NCI-H460 (cell line): ENCODE measurements at regions not wholly inside any gene's neighbourhood (a gene's known extent, or its start where the extent isn't known, plus 50 kb on each side); places are given as distances from the start of the nearest gene placed in this dataset.
"Not testable (repeated sequence)": the region's sequence is repeated elsewhere in the genome, so short reads cannot be mapped to it uniquely, and the experiment has no call there.

ENCODE experiments used
- DNase-seq: peaks from one replicate; pipeline ENCODE4 v3.0.0-alpha.2; 2016; ENCODE audit warnings: low read depth; ENCODE audit errors: extremely low read depth

DNA sequence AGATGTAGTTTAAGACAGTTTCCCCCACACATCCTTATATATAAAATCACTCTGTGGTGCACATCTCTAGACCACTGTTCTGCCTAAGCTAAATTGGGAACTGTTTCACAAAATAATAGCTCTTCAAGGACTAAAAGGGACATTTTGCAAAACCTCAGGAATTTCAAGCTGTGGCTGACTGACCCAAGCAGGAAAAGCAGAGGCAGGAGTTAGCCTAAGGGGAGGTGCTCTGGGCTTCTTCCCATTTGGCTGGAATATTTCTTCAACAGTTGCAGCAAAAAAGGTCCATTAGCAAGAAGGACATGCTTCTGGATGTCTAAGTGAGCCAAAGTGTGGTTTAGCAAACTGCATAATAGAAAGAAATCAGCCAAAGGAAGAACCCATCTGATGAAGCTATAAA lies 551.2 kb upstream of the ANKRD30A start:
- DNase-seq: no peak

DNA sequence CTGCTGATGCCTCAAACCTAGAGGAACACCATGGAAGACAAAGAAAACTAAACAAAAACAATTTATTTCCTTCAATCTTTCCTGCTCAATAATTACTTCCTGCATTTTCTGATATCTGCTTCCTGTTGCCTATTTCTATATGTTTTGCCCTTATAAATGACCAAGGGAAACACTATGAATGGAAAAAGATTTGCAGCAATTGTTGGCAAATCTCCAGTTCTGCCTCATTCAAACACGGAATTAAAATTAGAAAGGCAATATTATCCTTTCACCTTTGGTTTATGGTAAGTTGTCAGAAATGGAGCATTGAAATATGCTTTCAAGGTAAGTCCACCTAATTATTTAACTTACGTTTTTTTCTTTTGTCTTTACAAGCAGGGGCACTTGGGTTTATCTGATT lies 552.2 kb upstream of the ANKRD30A start:
- no peak for DNase-seq

DNA sequence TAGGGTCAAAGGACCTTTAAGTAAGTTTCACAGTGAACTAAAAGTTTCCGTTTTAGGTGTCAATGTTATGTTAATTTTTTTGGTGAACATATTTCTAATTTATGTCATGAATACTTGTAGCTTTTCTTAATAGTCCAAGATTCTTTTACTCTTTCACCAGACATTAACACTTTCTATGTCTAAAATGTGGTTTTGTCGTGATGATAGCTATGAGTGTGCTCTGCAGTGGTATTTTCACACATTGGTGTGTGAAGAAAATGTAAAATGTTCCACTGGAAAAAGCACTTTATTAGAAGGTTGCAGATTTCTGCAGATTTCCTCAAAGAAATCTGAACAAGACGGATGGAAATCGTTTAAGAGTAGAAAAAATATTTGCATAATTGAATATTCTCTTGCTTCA lies 561.0 kb upstream of the ANKRD30A start:
- no peak for DNase-seq

DNA sequence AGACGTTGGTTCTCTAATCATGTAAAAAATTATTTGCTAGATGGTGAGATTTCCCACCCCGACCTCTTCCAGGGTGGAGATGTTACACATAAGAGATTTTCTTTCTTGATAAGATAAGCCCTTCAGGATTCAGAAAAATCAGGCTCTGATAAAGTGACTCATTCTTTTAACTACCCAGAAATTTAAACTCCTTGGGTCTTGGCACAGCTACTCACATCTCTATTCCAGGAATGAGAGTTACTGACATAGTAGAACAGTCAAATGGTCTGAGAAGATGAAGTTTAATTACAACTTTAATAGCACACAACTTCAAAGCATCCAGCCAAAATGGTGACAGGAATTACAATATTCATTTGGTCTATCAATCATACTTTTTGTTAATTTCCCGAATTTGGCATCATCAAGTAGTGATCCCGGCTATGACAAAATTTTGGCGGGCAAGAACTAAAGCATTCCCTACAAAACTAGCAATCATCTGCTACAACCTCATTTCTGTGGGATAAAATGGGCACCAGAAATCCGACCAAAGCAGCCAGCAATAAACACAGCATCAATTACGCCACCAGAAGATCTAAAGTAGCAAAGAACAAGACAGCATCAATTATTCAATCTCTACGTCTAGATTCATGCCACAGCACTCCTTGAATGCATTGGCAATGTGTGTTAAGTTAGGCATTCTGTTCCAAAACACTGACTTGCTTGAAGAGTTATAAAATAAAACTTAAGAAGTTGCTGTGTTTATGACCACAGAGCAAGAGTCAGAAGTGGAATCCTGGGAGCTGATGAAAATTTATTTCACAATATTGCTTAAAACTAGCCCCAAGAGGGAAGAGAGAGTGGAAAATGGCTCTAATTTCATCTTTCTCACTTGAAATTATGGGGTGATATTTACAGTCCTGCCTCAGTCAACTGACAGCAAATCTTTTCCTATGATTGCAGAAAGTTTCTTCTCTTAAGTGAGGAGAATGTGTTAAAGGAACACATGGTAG lies 565.7 kb upstream of the ANKRD30A start:
- DNase-seq: no peak

DNA sequence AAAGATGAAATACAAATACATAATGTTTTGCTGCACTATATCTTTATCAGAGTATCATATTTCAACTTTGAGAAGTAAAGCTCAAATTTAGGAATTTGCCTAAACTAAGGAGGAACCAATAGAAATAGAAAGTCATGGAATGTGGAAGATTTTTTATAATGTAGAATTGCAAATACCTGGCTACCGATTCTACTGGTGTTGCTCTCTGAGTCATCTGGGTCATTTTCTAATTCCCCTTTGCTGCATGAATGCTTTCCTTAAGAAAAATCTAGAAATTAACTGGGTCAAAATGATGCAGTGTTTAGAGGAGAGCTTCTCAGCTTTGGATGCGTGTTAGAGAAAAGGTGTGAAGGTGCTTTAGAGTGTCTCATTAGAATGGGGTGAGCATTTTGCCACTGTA lies 568.9 kb upstream of the ANKRD30A start:
- DNase-seq: no peak

DNA sequence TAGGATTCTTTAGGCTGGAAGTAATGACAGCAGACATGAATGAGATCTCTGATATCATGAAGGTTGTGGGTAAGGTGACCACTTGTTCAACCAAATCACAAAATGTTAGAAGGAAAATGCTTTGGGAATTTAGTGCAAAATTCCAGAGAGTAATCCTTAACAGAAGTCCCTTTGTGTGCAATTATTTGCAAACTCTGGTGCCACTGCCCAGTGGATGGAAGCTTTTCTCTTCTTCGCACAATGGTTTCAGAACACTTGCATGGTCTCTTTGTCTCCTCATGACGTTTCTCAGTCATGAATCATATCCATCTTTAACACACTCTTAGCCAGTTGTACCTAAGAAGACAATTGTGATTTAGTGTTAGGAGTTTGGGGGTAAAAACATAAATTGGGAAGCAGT lies 570.4 kb upstream of the ANKRD30A start:
- peak; percentile 11 for DNase-seq

DNA sequence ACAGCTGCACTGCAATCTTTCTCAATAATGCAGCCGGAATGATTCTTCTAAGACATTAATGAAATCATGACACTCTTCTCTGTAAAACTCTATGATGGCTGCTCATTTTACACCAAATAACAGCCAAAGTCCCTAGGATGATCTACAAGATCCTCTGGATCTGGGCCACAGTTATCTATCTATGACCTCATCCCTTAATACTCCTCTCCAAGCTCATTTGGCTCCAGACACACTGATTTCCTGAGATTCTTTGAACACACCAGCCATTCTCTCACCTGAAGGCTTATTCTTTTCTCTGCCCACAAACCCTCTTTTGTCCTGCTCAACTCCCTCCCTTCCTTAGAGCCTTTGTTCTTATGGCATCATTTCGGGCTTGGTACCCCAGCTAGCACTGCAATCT lies 577.4 kb upstream of the ANKRD30A start:
- DNase-seq: no peak

DNA sequence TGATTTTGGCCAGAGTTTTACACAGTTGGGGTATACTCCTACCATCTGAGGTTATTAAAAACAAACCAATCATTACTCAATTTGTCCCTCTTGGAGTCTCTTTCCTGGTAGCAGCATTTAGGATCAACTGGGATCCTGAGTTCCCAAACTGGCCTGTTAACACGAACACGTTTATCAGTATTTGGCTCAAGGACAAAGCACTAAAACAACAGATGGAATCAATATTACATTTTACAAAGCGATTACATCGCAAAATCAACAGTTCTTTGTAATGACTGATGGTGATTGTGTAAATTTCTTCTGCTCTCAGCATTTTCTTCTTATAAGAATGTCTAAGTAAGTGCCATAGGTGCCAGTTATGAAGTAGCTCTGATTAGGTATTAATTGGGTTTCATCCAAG lies 582.9 kb upstream of the ANKRD30A start:
- DNase-seq: no peak

DNA sequence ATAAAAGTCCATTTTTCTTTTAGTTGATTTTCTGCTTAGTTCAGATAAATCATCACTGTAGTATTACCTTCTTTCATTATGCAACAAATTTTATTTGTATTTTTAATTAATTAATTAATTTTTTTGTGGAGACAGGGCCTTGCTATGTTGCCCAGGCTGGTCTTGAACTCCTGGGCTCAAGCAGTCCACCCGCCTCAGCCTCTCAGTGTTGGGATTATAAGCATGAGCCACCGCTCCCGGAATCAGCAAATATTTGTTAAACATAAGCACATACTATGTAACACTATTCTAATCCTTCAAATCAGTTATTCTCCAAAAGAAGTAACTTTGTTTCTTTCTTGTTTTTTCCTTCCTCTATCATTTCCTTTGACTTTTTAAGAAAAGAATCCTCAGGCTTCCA lies 584.8 kb upstream of the ANKRD30A start:
- no peak for DNase-seq

DNA sequence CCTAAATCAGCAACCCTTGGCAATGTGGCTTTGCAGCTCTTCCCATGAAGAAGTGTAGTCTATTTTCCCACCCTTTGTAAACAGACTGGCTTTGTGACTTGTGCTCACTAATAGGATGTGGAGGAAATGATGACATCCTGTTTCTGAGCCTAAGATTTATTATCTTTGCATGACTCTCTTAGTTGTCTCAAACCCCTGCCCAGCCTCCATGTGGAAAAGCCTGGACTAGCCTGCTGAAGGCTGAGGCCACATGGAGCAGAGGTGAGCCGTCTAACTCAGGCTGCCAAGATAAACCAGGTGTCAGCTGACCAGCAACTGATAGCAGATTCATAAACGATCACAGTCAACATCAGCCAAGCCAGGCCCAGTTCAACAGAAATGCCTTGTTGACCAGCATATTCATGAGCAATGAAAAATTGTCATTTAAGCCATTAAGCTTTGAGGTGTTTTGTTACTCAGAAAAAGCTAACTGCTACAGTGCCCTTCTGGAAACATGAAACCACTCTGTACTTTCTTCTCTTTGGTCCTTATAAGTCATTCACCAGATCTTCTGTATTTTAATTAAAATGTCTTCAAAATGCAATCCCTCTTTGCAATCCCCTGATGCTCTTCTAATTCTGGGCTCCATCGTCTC lies 586.3 kb upstream of the ANKRD30A start:
- peak; percentile 84 for DNase-seq

DNA sequence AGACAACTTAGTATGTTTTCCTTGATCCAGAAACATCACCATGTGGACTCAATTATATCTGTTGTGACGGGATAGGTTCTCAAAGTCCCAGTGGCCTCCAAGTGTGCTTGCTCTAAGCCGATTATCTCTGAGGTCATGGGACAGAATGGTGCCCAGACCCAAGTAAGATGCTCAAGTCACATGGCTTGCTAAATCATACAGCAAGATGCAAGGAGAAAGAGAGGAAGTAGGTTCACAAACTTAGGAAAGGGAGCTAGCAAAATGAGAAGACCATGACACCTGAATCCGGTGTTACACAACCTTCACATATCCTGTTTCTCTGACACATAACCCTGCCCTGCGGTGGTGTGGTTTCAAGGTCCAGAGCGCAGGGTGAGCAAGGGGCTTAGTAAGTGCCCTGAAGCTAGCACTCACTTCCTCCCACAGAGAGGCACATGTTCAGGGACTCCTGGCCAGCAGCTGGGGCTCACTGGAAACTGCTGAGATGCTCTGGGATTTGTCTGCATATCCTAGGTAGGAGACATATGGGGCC lies 590.9 kb upstream of the ANKRD30A start:
- DNase-seq: peak; percentile 84

DNA sequence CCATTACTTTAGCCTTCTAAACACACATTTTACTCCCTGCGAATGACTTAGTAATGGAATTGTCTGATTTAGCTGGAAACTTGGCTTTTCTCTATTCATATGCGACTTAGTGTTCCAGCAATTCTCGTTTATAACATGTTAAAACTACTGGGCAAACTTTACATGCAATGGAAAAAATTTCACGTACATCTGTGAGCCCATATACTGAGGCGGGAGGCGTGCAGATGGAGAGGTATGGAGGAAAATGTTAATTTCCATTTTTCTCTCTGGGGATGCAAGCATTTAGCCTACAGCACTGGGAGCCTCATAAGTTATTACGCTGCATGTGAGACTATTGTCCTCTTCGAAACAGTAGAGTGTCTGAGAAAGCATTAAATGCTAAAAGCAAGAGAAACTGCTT lies 591.5 kb upstream of the ANKRD30A start:
- DNase-seq: no peak

DNA sequence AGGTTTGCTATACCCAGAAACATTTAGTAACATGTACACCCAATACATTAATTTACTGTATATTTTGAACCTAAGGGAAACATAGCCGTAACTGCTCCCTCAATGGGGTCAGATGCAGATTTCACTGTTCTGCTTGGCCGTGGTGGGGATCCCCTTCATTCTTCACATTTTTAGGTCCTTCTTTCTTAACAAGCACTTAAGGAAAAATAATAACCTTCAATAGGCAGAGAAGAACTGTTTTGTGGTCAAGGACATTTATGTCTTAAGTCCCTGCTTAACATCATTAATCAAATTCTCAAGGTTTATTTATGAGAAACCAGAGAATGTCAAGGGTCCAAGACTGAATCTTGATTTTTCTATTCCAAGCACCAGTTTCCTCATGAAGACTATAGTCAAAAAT lies 592.1 kb upstream of the ANKRD30A start:
- no peak for DNase-seq

DNA sequence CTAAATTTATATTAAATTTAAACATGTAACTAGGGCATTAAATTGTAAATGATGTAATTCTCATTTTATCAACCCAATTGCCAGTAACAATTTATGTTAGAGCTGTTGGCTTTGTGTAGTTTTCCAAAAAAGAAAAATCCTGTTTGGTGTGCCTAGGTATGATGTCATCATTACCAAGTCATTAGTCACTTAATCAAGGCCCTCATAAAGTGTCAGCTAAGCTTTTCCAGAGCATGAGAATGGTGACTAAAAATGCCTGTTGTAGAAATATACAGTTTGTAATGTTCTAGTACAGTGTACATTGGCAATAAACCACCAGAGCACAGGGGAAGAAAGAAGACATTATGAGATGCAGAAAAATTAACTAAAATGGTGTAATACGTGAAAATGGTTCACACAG lies 593.8 kb upstream of the ANKRD30A start:
- no peak for DNase-seq

DNA sequence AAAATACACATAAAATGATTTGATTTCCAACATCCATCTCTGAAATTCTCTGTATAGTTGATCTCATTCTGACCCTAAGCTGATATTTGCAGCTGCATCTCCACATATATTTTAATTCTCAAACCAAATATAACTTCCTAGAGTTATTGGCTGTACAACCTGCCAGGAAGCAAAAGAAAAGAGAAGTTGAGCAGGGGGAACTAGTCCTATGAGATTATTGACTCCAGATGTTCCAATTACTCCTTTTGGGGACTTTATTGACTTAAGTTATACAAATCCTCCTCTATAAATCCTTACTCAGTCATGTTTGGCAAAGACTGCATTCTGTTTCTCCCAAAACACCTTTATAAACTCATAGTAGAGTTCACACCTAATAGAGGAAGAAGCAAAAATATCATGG lies 599.4 kb upstream of the ANKRD30A start:
- no peak for DNase-seq

DNA sequence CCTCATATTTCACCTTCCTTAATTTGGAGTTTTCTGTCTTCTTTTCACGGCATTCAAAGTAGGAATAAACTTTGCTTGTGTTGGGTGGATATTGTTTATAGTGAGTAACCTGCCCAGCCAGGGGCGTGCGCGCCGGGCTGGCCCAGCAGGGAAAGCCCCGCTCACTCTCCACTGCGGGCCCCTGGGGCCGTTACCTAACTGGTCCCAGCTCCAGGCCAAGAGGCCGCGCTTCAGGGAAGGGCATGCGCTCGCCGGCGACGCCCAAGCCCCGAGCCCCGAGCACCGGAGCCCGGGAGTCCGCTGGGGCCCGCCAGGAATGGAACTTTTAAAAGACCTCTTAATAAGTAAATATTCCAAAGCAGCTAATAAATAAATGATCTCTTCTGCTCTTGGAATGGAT lies 601.3 kb upstream of the ANKRD30A start:
- DNase-seq: not testable (repeated sequence)

DNA sequence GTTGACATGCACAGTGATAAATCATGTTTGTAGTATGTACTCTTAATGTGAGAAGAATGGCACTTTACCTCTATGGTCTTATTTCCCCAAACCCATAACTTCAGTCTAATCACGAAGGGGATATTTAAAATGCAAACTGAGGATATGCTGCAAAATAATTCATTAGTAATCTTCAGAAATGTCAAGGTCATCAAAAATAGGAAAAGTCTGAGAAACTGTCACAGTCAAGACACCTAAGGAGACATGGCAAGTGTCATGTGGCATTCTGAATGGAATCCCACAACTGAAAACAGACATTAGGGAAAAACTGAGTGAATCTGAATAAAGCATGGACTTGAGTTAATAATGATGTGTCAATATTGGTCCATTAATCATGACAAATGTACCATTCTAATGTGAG lies 605.5 kb upstream of the ANKRD30A start:
- no peak for DNase-seq

DNA sequence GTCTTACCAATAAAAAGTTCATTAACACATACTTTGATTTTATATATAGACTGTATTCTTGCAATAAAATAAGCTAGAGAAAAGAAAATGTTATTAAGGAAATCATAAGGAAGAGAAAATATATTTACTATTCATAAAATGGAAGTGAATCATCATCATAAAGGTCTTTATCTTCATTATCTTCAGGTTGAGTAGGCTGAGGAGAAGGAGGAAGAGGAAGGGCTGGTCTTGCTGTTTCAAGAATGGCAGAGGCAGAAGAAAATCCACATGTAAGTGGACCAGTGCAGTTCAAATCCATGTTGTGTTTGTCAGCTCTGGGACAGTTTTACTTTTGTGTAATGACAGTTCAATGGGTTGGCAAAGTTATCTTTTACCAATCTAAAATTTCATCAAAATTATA lies 609.1 kb upstream of the ANKRD30A start:
- DNase-seq: no peak

DNA sequence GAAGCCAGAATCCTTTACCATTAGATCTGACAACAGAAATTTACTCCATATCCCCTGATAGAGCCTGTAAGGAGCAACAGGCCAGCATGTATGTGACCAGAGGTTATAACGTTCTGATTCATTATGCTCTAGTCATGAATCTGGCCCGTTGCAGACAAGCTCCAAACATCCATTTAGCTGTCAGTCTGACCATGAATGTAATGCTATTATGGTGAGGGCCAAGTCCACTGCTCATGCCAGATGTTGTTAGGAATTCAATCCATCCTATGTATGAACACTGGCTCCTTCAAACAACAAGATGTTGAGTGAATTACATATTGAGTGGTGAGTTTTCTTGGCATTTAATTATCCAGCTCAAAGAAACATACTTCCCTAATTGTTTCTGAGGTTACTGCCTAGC lies 610.1 kb upstream of the ANKRD30A start:
- DNase-seq: no peak

DNA sequence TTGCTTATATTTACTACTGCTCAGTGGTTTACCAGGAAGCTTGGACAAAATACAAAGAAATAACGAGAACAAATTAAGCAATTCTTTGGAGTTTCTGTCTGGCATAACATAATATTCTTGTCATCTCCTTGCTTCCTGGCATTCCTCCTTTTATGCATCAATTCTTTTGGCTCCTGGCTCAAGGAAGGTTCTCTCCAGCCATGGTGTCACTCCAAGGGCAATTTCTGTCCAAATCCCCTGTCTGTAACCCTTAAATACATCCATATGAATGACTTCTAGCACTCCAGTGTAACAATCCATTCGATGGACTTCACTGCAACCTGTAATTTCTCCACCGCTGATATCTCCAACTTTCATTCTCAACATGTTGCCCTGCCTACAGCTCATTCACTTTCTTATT lies 617.7 kb upstream of the ANKRD30A start:
- no peak for DNase-seq

DNA sequence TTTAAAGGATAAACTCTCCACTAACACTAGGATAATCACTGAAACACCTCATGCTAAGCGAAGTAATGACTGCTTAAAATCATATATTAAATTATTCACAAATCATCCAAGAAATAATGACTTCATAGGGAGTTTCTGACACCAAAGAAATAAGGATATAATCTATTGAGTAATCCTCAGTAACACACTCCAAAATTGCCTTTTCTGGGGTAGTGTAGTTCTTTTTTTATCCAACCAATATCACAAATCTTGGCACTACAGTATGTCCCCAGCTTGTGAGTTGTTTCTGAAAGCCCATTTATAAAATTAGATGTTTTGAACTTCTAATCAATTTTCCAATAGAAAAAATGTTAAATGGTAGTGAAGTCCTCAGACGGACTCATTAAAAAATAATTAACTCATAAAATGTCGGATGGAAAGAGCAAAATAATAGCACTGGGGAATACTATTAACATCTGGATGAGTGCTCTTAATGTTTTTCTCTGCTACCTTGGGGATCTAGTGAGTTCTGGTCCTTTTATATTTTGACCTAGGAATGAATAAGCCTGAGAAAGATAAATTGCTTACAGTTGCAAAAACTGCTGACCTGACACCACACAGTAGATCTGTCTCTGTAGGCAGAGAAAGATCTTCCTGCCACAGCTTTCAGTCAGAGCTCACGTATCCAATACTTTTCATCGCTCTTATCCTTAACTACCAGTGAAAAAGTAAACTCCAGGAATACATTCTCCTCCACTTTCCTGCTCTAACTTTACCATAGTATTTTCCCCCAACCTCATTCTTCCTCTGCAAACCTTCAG lies 618.5 kb upstream of the ANKRD30A start:
- DNase-seq: no peak
